ENCODE measurements at regions not wholly inside any gene's neighbourhood (a gene's known extent, or its start where the extent isn't known, plus 50 kb on each side); places are given as distances from the start of the nearest gene placed in this dataset.

DNA sequence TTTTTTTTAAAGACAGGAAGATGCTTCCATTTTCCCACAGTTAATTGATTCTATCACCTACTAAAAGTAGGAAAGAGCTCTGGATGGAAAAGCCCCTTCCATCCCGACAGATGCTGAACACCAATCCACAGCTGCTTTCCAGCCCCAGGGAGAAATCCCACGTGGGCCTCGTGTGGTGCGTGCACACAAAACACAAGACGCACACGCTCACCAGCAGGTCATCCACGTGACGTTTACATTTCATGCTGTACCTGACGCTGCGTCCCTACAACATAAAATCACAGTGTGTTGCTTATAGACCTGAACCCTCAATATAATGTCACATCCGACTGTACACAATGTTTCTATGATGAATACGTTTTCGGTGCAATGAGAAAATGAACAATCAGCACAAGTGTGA, 50.2 kb upstream of the DACT2 start:
- no peak for DNase-seq
- intact Hi-C loops (cut with DNase I): loop anchor here (1.0 to 5.0 kb wide), 2 partner anchors 513 to 515 kb away; no protein-coding TSS in a partner anchor
- H3K27ac ChIP-seq: no peak overlapping the region
- WGBS, 4 donors: 77 to 84% (median 82%) methylated on average over 13 of the region's 13 CpGs
- no peaks in the 10 kb centered on the region for H3K27me3 ChIP-seq
- no peak for TF ChIP-seq POLR2A (IDR thresholded peaks at IDR 0.05)
- TF ChIP-seq, protein P1, sequence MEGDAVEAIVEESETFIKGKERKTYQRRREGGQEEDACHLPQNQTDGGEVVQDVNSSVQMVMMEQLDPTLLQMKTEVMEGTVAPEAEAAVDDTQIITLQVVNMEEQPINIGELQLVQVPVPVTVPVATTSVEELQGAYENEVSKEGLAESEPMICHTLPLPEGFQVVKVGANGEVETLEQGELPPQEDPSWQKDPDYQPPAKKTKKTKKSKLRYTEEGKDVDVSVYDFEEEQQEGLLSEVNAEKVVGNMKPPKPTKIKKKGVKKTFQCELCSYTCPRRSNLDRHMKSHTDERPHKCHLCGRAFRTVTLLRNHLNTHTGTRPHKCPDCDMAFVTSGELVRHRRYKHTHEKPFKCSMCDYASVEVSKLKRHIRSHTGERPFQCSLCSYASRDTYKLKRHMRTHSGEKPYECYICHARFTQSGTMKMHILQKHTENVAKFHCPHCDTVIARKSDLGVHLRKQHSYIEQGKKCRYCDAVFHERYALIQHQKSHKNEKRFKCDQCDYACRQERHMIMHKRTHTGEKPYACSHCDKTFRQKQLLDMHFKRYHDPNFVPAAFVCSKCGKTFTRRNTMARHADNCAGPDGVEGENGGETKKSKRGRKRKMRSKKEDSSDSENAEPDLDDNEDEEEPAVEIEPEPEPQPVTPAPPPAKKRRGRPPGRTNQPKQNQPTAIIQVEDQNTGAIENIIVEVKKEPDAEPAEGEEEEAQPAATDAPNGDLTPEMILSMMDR (IDR thresholded peaks at IDR 0.05): no peak
- H3K4me1 ChIP-seq (replicated peaks in 1 of 2): peaks cover 0 to 5% of the 10 kb centered on the region in 2 donors
- no peaks in the 10 kb centered on the region for H3K9me3 ChIP-seq (replicated peaks in 1 of 3)
- H3K4me3 ChIP-seq: no peak overlapping the region
- no peaks in the 10 kb centered on the region for H3K36me3 ChIP-seq (replicated peaks in 1 of 2)

DNA sequence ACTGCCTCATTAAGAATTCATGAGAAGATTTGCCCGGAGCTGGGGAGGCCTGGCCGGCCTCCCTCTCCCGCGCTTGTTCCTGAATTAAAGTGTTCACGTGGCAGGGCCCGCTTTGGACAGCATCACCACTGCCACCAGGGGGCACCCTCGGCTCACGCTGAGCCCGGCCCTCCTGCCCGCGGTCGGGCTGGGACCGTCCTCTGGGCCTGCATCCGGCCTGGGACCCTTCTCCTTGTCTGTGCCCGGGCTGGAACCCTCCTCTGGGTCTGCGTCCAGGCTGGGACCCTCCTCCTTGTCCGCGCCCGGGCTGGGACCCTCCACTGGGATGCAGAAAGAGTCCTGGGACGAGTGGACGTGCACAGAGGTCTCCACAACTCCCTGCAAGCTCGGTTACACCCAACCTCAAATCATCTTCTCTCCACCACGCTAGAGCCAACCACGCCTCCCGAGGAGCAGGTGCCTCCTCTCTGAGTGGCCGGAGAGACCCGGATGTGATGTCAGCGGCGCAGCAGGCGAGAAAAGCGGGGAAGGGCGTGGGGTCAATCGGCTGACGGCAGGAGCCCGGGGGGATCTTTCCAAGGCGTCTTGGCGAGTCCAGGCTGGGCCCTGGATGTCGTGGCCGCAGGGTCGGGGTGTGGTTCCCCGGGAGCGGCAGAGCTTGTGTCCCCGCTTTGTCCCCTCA, 50.9 kb upstream of the DACT2 start:
- H3K36me3 ChIP-seq (replicated peaks in 1 of 2): no peaks in the 10 kb centered on the region
- H3K9me3 ChIP-seq (replicated peaks in 1 of 3): no peaks in the 10 kb centered on the region
- no peak overlapping the region for H3K27ac ChIP-seq
- no peak overlapping the region for H3K4me3 ChIP-seq
- peak; percentile 26 to 74 (median 57) for DNase-seq
- peaks cover 0 to 5% of the 10 kb centered on the region in 2 donors for H3K4me1 ChIP-seq (replicated peaks in 1 of 2)
- no peak for TF ChIP-seq POLR2A (IDR thresholded peaks at IDR 0.05)
- TF ChIP-seq, protein P1 (IDR thresholded peaks at IDR 0.05): peak; percentile 53 to 78 (median 62)
- H3K27me3 ChIP-seq: no peaks in the 10 kb centered on the region
- WGBS, 4 donors: 53 to 74% (median 59%) methylated on average over 30 to 43 of the region's 43 CpGs
- intact Hi-C loops (cut with DNase I): loop anchor here (1.0 to 5.0 kb wide), 2 partner anchors 512 to 514 kb away; no protein-coding TSS in a partner anchor

DNA sequence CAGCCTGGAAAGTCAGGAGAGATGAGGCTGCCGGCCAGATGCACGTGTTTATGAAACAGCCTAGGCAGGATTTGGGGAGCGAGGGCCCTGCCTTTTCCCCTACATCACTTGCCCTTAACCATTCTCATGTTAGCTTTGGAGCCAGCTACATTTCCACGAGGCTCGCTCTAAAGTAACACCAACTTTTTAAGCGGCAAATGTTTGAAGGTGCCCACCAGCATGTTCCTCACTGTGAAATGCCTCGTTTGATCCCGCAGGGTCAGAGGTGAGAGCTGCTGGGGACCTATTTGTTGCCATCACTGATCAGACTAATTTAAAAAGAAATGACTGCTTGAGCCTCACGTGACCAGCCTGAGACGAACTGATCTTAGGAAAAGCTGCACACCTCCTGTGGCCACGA, 51.6 kb upstream of the DACT2 start:
- 82 to 87% (median 84%) methylated on average over 11 of the region's 11 CpGs for WGBS, 4 donors
- TF ChIP-seq POLR2A (IDR thresholded peaks at IDR 0.05): no peak
- TF ChIP-seq, protein P1 (IDR thresholded peaks at IDR 0.05): no peak
- Histone ChIP-seq H3K36me3 (replicated peaks in 1 of 2) (no peaks in the 10 kb centered on the region), H3K4me3 (no peak overlapping the region), H3K9me3 (replicated peaks in 1 of 3) (no peaks in the 10 kb centered on the region), H3K27ac (no peak overlapping the region), H3K4me1 (replicated peaks in 1 of 2) (peaks cover 0 to 5% of the 10 kb centered on the region in 2 donors), H3K27me3 (no peaks in the 10 kb centered on the region)
- DNase-seq: no peak
- intact Hi-C loops (cut with DNase I): loop anchor here in 1 of 2 donors (5.0 kb wide), 1 partner anchor 511 kb away; no protein-coding TSS in a partner anchor

DNA sequence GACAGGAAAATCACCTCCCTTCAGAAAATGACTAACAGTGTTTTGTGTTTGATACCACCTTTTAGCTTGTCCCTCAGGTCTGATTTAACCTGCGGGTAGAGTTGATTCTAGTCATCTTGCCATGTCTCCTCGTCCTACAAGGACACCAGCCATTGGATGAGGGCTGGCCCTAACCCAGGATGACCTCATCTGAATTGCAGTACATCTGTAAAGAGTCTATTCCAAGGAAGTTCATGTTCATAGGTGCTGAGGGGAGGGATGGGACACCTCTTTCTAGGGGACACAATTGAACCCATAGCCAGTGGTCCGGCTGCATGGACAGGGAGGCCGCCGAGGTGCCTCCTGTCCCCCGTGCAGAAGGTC, 52.0 kb upstream of the DACT2 start:
- WGBS, 4 donors: 53 to 85% (median 78%) methylated on average over 2 to 6 of the region's 6 CpGs
- no peaks in the 10 kb centered on the region for H3K9me3 ChIP-seq (replicated peaks in 1 of 3)
- H3K4me3 ChIP-seq: no peak overlapping the region
- no peak overlapping the region for H3K27ac ChIP-seq
- DNase-seq: no peak
- no peak for TF ChIP-seq POLR2A (IDR thresholded peaks at IDR 0.05)
- TF ChIP-seq, protein P1 (IDR thresholded peaks at IDR 0.05): no peak
- intact Hi-C loops (cut with DNase I): loop anchor here in 1 of 2 donors (5.0 kb wide), 1 partner anchor 511 kb away; no protein-coding TSS in a partner anchor
- peaks cover 0 to 5% of the 10 kb centered on the region in 2 donors for H3K4me1 ChIP-seq (replicated peaks in 1 of 2)
- H3K36me3 ChIP-seq (replicated peaks in 1 of 2): no peaks in the 10 kb centered on the region
- no peaks in the 10 kb centered on the region for H3K27me3 ChIP-seq
